ENCODE measurements at regions not wholly inside any gene's neighbourhood (a gene's known extent, or its start where the extent isn't known, plus 50 kb on each side); places are given as distances from the start of the nearest gene placed in this dataset.

GRCh38 chr1:239817801-239818200 is 273.9 kb upstream of the FMN2 start:
- TF ChIP-seq CTCF (IDR thresholded peaks at IDR 0.05; ENCODE audit: low read depth, low read length): no peak
- no peak for TF ChIP-seq POLR2A (IDR thresholded peaks at IDR 0.05; ENCODE audit: extremely low read depth, insufficient read length)
